WTC11 (cell line): ENCODE measurements at regions not wholly inside any gene's neighbourhood (a gene's known extent, or its start where the extent isn't known, plus 50 kb on each side); places are given as distances from the start of the nearest gene placed in this dataset.

ENCODE experiments used
- ATAC-seq: fragments of 200-7000 bp; cut with Tn5 transposase; 2 replicates; pipeline ENCODE4 v1.10.0; 2021; ENCODE audit warnings: mild to moderate bottlenecking, moderate library complexity
- CTCF ChIA-PET: fragments of 300-600 bp; sonication (Branson Sonifier 250); formaldehyde crosslinking; loops from one replicate; lab custom pipeline; 2021; ENCODE audit warnings: antibody characterized with exemption; lab: Charles Lee
- POLR2A ChIA-PET: fragments of 350-600 bp; sonication (Branson Sonifier 250); formaldehyde crosslinking; loops from one replicate; lab custom pipeline; 2021; ENCODE audit warnings: antibody characterized with exemption; lab: Charles Lee
- DNase-seq: peaks from one replicate; pipeline ENCODE4 v3.0.0; 2021; ENCODE audit warnings: low spot score
- H3K27ac Mint-ChIP-seq: 2 replicates; pipeline ENCODE4 v1.8.0; 2021; ENCODE audit warnings: mixed read lengths
- H3K27me3 Mint-ChIP-seq: 2 replicates; pipeline ENCODE4 v1.8.0; 2021; ENCODE audit warnings: low read depth, mild to moderate bottlenecking, moderate library complexity, mixed read lengths
- H3K36me3 Mint-ChIP-seq: 2 replicates; pipeline ENCODE4 v1.8.0; 2021; ENCODE audit warnings: mixed read lengths
- H3K4me1 Mint-ChIP-seq: 2 replicates; pipeline ENCODE4 v1.8.0; 2022; ENCODE audit warnings: mixed read lengths
- H3K4me3 Mint-ChIP-seq: 2 replicates; pipeline ENCODE4 v1.8.0; 2021; ENCODE audit warnings: mild to moderate bottlenecking, moderate library complexity, mixed read lengths
- H3K9me3 Mint-ChIP-seq: 2 replicates; pipeline ENCODE4 v1.8.0; 2021; ENCODE audit warnings: mixed read lengths
- AR ChIP-seq: fragments of 250-450 bp; sonication (Bioruptor Pico); IDR thresholded peaks from 2 replicates; pipeline ENCODE4 v1.9.0; 2021; ENCODE audit warnings: mild to moderate bottlenecking
- ATF6 ChIP-seq: sonication (generic); formaldehyde crosslinking; IDR thresholded peaks from 2 replicates; pipeline ENCODE4 v1.8.1; 2023; ENCODE audit warnings: mild to moderate bottlenecking, missing genetic modification reagents
- CREB1 ChIP-seq: sonication (generic); formaldehyde crosslinking; IDR thresholded peaks from 2 replicates; pipeline ENCODE4 v1.8.0; 2023; ENCODE audit warnings: mild to moderate bottlenecking, missing genetic modification reagents
- ELF4 ChIP-seq: sonication (generic); formaldehyde crosslinking; IDR thresholded peaks from 2 replicates; pipeline ENCODE4 v1.8.1; 2022; ENCODE audit warnings: low read depth, mild to moderate bottlenecking, moderate library complexity, missing genetic modification reagents
- FOXK1 ChIP-seq: sonication (generic); formaldehyde crosslinking; IDR thresholded peaks from 2 replicates; pipeline ENCODE4 v1.8.0; 2022; ENCODE audit warnings: mild to moderate bottlenecking, moderate library complexity, missing genetic modification reagents
- FOXP1 ChIP-seq: sonication (generic); formaldehyde crosslinking; IDR thresholded peaks from 2 replicates; pipeline ENCODE4 v1.8.0; 2022; ENCODE audit warnings: missing genetic modification reagents, mild to moderate bottlenecking, moderate library complexity, borderline replicate concordance
- HMGA2 ChIP-seq: fragments of 250-450 bp; sonication (Bioruptor Pico); IDR thresholded peaks from 2 replicates; pipeline ENCODE4 v1.4.0; 2021; ENCODE audit warnings: mild to moderate bottlenecking, moderate library complexity
- JAZF1 ChIP-seq: fragments of 250-450 bp; sonication (Bioruptor Pico); IDR thresholded peaks from 2 replicates; pipeline ENCODE4 v1.9.0; 2021; ENCODE audit warnings: moderate library complexity, mild to moderate bottlenecking, inconsistent platforms
- KAT7 ChIP-seq: sonication (generic); formaldehyde crosslinking; IDR thresholded peaks from 2 replicates; pipeline ENCODE4 v1.8.1; 2023; ENCODE audit warnings: missing genetic modification reagents, mild to moderate bottlenecking, borderline replicate concordance
- STAT6 ChIP-seq: sonication (generic); formaldehyde crosslinking; conservative IDR thresholded peaks from 2 replicates; pipeline ENCODE4 v1.8.1; 2023; ENCODE audit warnings: mild to moderate bottlenecking, low read depth, missing genetic modification reagents, moderate library complexity
- TEAD1 ChIP-seq: sonication (generic); formaldehyde crosslinking; IDR thresholded peaks from 2 replicates; pipeline ENCODE4 v1.8.0; 2022; ENCODE audit warnings: mild to moderate bottlenecking, missing genetic modification reagents
- USF2 ChIP-seq: sonication (generic); formaldehyde crosslinking; IDR thresholded peaks from 2 replicates; pipeline ENCODE4 v1.8.1; 2023; ENCODE audit warnings: mild to moderate bottlenecking, missing genetic modification reagents, moderate library complexity
- ZBTB43 ChIP-seq: sonication (generic); formaldehyde crosslinking; IDR thresholded peaks from 2 replicates; pipeline ENCODE4 v1.8.1; 2023; ENCODE audit warnings: mild to moderate bottlenecking, missing genetic modification reagents
- ZMAT4 ChIP-seq: fragments of 250-450 bp; sonication (Bioruptor Pico); IDR thresholded peaks from 2 replicates; pipeline ENCODE4 v1.9.0; 2021; ENCODE audit warnings: mild to moderate bottlenecking
- ZNF532 ChIP-seq: fragments of 250-450 bp; sonication (Bioruptor Pico); IDR thresholded peaks from 2 replicates; pipeline ENCODE4 v1.9.0; 2021; ENCODE audit warnings: mild to moderate bottlenecking, borderline replicate concordance
- ZNF671 ChIP-seq: fragments of 250-450 bp; sonication (Bioruptor Pico); IDR thresholded peaks from 2 replicates; pipeline ENCODE4 v1.8.0; 2021; ENCODE audit warnings: mild to moderate bottlenecking

- Mint-ChIP-seq H3K27me3 (no peaks in the 10 kb centered on the region; the same call in 1 of the 2 replicates), H3K9me3 (peaks cover 13% of the 10 kb centered on the region), H3K27ac (peak overlapping the region; percentile 60; the same call in 1 of the 2 replicates), H3K4me3 (no peak overlapping the region), H3K36me3 (peaks cover 5% of the 10 kb centered on the region), H3K4me1 (peaks cover 35% of the 10 kb centered on the region)
- CTCF ChIA-PET, result no interaction called here
- ATAC-seq (no peak), DNase-seq (no peak)
- no peak for TF ChIP-seq KAT7 (CRISPR knock-in tag)
- no peak for TF ChIP-seq AR (CRISPR knock-in tag)
- no peak for TF ChIP-seq ZNF671 (CRISPR knock-in tag)
- TF ChIP-seq USF2 (CRISPR knock-in tag), result no peak
- no peak for TF ChIP-seq ZBTB43
- TF ChIP-seq ZNF532 (CRISPR knock-in tag), result no peak
- POLR2A ChIA-PET, result no interaction called here
These were observed 955.5 kb upstream of the PRKX start for GRCh38 chrX:4668802-4669536.

- peaks cover 21% of the 10 kb centered on the region for H3K9me3 Mint-ChIP-seq
- peaks cover 12% of the 10 kb centered on the region for H3K36me3 Mint-ChIP-seq
- ATAC-seq (no peak), DNase-seq (no peak)
- H3K27me3 Mint-ChIP-seq, result no peaks in the 10 kb centered on the region
- H3K4me3 Mint-ChIP-seq, result no peak overlapping the region
- ChIA-PET CTCF (no interaction called here), POLR2A (no interaction called here)
- H3K27ac Mint-ChIP-seq, result no peak overlapping the region
- peaks cover 12% of the 10 kb centered on the region; the same call in 1 of the 2 replicates for H3K4me1 Mint-ChIP-seq
- no peak for TF ChIP-seq CREB1 (CRISPR knock-in tag)
These were observed 949.6 kb upstream of the PRKX start for GRCh38 chrX:4663085-4663484.

GRCh38 chrX:4661771-4662170, 948.3 kb upstream of the PRKX start:
- H3K27me3 Mint-ChIP-seq, result no peaks in the 10 kb centered on the region
- peaks cover 9% of the 10 kb centered on the region for H3K36me3 Mint-ChIP-seq
- ChIA-PET POLR2A (no interaction called here), CTCF (no interaction called here)
- peaks cover 15% of the 10 kb centered on the region for H3K9me3 Mint-ChIP-seq
- peaks cover 12% of the 10 kb centered on the region; the same call in 1 of the 2 replicates for H3K4me1 Mint-ChIP-seq
- no peak for DNase-seq
- H3K4me3 Mint-ChIP-seq, result no peak overlapping the region
- H3K27ac Mint-ChIP-seq, result no peak overlapping the region
- no peak for ATAC-seq
- no peak for TF ChIP-seq TEAD1 (CRISPR knock-in tag)
- TF ChIP-seq FOXK1 (CRISPR knock-in tag), result no peak
- TF ChIP-seq HMGA2 (CRISPR knock-in tag), result no peak
- TF ChIP-seq FOXP1 (CRISPR knock-in tag), result no peak
- no peak for TF ChIP-seq JAZF1 (CRISPR knock-in tag)
- no peak for TF ChIP-seq ATF6
- TF ChIP-seq STAT6, result no peak
- no peak for TF ChIP-seq ZMAT4 (CRISPR knock-in tag)
- no peak for TF ChIP-seq ZNF671 (CRISPR knock-in tag)
- TF ChIP-seq ELF4 (CRISPR knock-in tag), result no peak
